IPS-18c (cell line): ENCODE measurements at regions not wholly inside any gene's neighbourhood (a gene's known extent, or its start where the extent isn't known, plus 50 kb on each side); places are given as distances from the start of the nearest gene placed in this dataset.

ENCODE experiments used
- H3K4me3 ChIP-seq: 2 replicates; pipeline ENCODE4 v1.7.0; 2013; ENCODE audit warnings: low read depth, mild to moderate bottlenecking, low read length, moderate library complexity; ENCODE audit not compliant: insufficient read depth
- H3K9me3 ChIP-seq: one replicate; pipeline ENCODE4 v1.6.1; 2013; ENCODE audit warnings: mild to moderate bottlenecking, low read length, moderate library complexity; ENCODE audit not compliant: control insufficient read depth, insufficient read depth

GRCh38 chr5:175263776-175264175, 180.2 kb downstream of the DRD1 start:
- H3K9me3 ChIP-seq, result no peaks in the 10 kb centered on the region
- no peak overlapping the region for H3K4me3 ChIP-seq

GRCh38 chr5:175261526-175261925, 182.5 kb downstream of the DRD1 start:
- H3K4me3 ChIP-seq, result no peak overlapping the region
- no peaks in the 10 kb centered on the region for H3K9me3 ChIP-seq

GRCh38 chr5:175261037-175261436, 182.9 kb downstream of the DRD1 start:
- Histone ChIP-seq H3K4me3 (no peak overlapping the region), H3K9me3 (no peaks in the 10 kb centered on the region)

- H3K9me3 ChIP-seq, result no peaks in the 10 kb centered on the region
Measured at GRCh38 chr5:175257847-175258194, 186.2 kb downstream of the DRD1 start.

GRCh38 chr5:175257128-175257846, 186.7 kb downstream of the DRD1 start:
- Histone ChIP-seq H3K4me3 (no peak overlapping the region), H3K9me3 (no peaks in the 10 kb centered on the region)

More at GRCh38 chr5:175257847-175258194, 186.2 kb downstream of the DRD1 start:
- H3K4me3 ChIP-seq, result no peak overlapping the region

GRCh38 chr5:175254155-175254554, 189.8 kb downstream of the DRD1 start:
- Histone ChIP-seq H3K9me3 (no peaks in the 10 kb centered on the region), H3K4me3 (no peak overlapping the region)

GRCh38 chr5:175253597-175253996, 190.4 kb downstream of the DRD1 start:
- no peak overlapping the region for H3K4me3 ChIP-seq
- no peaks in the 10 kb centered on the region for H3K9me3 ChIP-seq

- Histone ChIP-seq H3K4me3 (no peak overlapping the region), H3K9me3 (no peaks in the 10 kb centered on the region)
Measured at GRCh38 chr5:175252234-175252805, 191.7 kb downstream of the DRD1 start.

GRCh38 chr5:175250426-175250825, 193.6 kb downstream of the DRD1 start:
- H3K4me3 ChIP-seq, result no peak overlapping the region

GRCh38 chr5:175248416-175248905, 195.5 kb downstream of the DRD1 start:
- H3K4me3 ChIP-seq, result no peak overlapping the region
- no peaks in the 10 kb centered on the region for H3K9me3 ChIP-seq

More at GRCh38 chr5:175250426-175250825, 193.6 kb downstream of the DRD1 start:
- no peaks in the 10 kb centered on the region for H3K9me3 ChIP-seq

- no peak overlapping the region for H3K4me3 ChIP-seq
- no peaks in the 10 kb centered on the region for H3K9me3 ChIP-seq
Measured at GRCh38 chr5:175246889-175247520, 197.0 kb downstream of the DRD1 start.

GRCh38 chr5:175246242-175246888, 197.6 kb downstream of the DRD1 start:
- Histone ChIP-seq H3K4me3 (no peak overlapping the region), H3K9me3 (no peaks in the 10 kb centered on the region)

- Histone ChIP-seq H3K9me3 (no peaks in the 10 kb centered on the region), H3K4me3 (no peak overlapping the region)
Measured at GRCh38 chr5:175243441-175243840, 200.5 kb downstream of the DRD1 start.

- no peaks in the 10 kb centered on the region for H3K9me3 ChIP-seq
- no peak overlapping the region for H3K4me3 ChIP-seq
Measured at GRCh38 chr5:175242207-175242606, 201.8 kb downstream of the DRD1 start.

GRCh38 chr5:175238326-175238725, 205.7 kb downstream of the DRD1 start:
- H3K4me3 ChIP-seq, result no peak overlapping the region
- no peaks in the 10 kb centered on the region for H3K9me3 ChIP-seq

- H3K9me3 ChIP-seq, result no peaks in the 10 kb centered on the region
- H3K4me3 ChIP-seq, result no peak overlapping the region
Measured at GRCh38 chr5:175236176-175236575, 207.8 kb downstream of the DRD1 start.

GRCh38 chr5:175235251-175235960, 208.6 kb downstream of the DRD1 start:
- no peaks in the 10 kb centered on the region for H3K9me3 ChIP-seq
- H3K4me3 ChIP-seq, result no peak overlapping the region
